Thyroid gland (tissue), 4 donors: ENCODE measurements at regions not wholly inside any gene's neighbourhood (a gene's known extent, or its start where the extent isn't known, plus 50 kb on each side); places are given as distances from the start of the nearest gene placed in this dataset.

Source experiments
- DNase-seq, 2 donors: peaks; one replicate each; pipeline ENCODE4 v3.0.0-alpha.2; 2019
- H3K27ac ChIP-seq, 3 donors: fragments of 200-600 bp; sonication (generic); 1 replicate in 2 of 3; 2 replicates in 1 of 3; pipeline ENCODE4 v1.5.1; 2016 to 2019; ENCODE audit warnings: mild to moderate bottlenecking in 1 of 3, moderate library complexity in 1 of 3
- H3K27me3 ChIP-seq: fragments of 200-600 bp; sonication (generic); one replicate; pipeline ENCODE4 v1.5.1; 2019
- H3K36me3 ChIP-seq, 2 donors: fragments of 200-600 bp; sonication (generic); one replicate each; pipeline ENCODE4 v1.5.1; 2016 to 2019
- H3K4me1 ChIP-seq, 2 donors: fragments of 200-600 bp; sonication (generic); one replicate each; pipeline ENCODE4 v1.5.1; 2017 to 2019
- H3K4me3 ChIP-seq, 3 donors: fragments of 200-600 bp; sonication (generic); replicated peaks in 1 of 3; 1 replicate in 2 of 3; 2 replicates in 1 of 3; pipeline ENCODE4 v1.5.1; 2016; ENCODE audit warnings: mild to moderate bottlenecking in 1 of 3
- H3K9me3 ChIP-seq: fragments of 200-600 bp; sonication (generic); one replicate; pipeline ENCODE4 v1.5.1; 2017
- POLR2A ChIP-seq, 2 donors: fragments of 450-650 bp; IDR thresholded peaks; one replicate each; pipeline ENCODE4 v1.6.1; 2017; ENCODE audit warnings: antibody characterized with exemption in 2 of 2, mild to moderate bottlenecking in 2 of 2, moderate library complexity in 1 of 2
- WGBS, 2 donors: methylation state at CpG; one replicate each; pipeline ENCODE4 v1.1.5; 2017; 5-methylcytosine and 5-hydroxymethylcytosine counted together
- intact Hi-C: fragments of 100-400 bp; cut with DNase I; formaldehyde crosslinking; loops from one replicate; pipeline ENCODE4 v1.15.1; 2023
- TF ChIP-seq, protein P1 (sequence below), 6 experiments: fragments of 200-600 bp in 3 of 6; fragments of 450-650 bp in 3 of 6; sonication (generic) in 3 of 6; IDR thresholded peaks; one replicate each; pipeline ENCODE4 v1.5.1; 2016 to 2019; ENCODE audit warnings: antibody characterized with exemption in 6 of 6, mild to moderate bottlenecking in 2 of 6, inconsistent platforms in 1 of 6, moderate library complexity in 1 of 6

DNA sequence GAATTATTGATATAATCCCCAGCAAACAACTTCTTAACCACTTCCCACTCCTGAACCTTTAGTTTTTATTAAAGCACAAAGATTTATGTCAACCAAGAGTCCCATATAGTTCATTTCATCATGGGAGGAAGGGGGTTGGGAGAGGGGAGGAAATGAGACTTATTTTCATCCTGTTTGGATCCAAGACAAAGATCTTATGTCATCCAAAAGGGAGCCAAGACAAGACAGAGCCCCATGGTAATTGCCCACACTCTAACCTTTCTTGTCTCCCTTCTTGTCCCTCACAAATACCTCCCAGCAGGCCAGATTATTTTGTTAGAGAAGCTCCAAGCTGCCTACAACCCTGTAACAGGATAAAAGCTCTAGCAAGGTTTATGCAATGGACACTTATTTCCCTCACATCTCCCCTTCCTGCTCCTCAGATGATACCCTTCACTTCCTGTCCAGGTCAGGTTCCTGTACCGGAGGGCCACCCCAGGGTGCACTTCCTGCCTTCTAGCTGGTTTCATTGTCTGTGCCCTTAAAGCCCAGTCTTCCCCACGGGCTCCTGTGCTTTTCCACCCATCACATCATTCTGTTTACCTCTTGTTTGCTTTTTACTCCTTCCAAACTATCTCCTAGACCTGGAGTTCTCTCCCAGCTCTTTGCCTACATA, 123.7 kb upstream of the MDM1 start:
- intact Hi-C loops, result no loop called here
- no peak for DNase-seq
- Histone ChIP-seq H3K27ac (peak overlapping the region in 1 of 3 donors; percentile 46), H3K4me1 (peaks cover 0 to 17% of the 10 kb centered on the region in 2 donors), H3K36me3 (no peaks in the 10 kb centered on the region), H3K4me3 (no peak overlapping the region), H3K27me3 (no peaks in the 10 kb centered on the region), H3K9me3 (no peaks in the 10 kb centered on the region)
- no peak for TF ChIP-seq POLR2A (IDR thresholded peaks at IDR 0.05)
- TF ChIP-seq, protein P1, sequence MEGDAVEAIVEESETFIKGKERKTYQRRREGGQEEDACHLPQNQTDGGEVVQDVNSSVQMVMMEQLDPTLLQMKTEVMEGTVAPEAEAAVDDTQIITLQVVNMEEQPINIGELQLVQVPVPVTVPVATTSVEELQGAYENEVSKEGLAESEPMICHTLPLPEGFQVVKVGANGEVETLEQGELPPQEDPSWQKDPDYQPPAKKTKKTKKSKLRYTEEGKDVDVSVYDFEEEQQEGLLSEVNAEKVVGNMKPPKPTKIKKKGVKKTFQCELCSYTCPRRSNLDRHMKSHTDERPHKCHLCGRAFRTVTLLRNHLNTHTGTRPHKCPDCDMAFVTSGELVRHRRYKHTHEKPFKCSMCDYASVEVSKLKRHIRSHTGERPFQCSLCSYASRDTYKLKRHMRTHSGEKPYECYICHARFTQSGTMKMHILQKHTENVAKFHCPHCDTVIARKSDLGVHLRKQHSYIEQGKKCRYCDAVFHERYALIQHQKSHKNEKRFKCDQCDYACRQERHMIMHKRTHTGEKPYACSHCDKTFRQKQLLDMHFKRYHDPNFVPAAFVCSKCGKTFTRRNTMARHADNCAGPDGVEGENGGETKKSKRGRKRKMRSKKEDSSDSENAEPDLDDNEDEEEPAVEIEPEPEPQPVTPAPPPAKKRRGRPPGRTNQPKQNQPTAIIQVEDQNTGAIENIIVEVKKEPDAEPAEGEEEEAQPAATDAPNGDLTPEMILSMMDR (IDR thresholded peaks at IDR 0.05), result no peak
- 52 to 62% methylated on average over 2 of the region's 2 CpGs for WGBS, 2 donors

DNA sequence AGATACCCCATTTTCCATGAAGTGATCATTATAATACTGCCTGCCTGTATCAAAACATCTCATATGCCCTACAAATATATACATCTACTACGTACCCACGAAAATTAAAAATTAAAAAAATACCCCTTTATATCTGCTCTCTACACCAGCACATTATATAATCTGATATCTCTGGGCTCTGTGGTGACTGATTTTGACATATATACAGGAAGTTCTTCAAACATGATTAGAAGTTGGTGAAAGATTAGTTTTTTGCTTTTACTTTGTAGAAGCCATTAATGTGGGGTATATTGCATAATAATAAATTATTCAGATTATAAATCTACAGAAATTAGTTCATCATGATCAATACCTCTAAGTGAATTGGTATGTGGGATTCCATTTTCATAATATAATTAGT, 126.7 kb upstream of the MDM1 start:
- Histone ChIP-seq H3K9me3 (no peaks in the 10 kb centered on the region), H3K36me3 (no peaks in the 10 kb centered on the region), H3K27me3 (no peaks in the 10 kb centered on the region), H3K4me3 (no peak overlapping the region), H3K27ac (no peak overlapping the region), H3K4me1 (peaks cover 0 to 11% of the 10 kb centered on the region in 2 donors)
- DNase-seq, result no peak
- TF ChIP-seq POLR2A (IDR thresholded peaks at IDR 0.05), result no peak
- TF ChIP-seq, protein P1 (IDR thresholded peaks at IDR 0.05), result no peak
- intact Hi-C loops, result no loop called here
- 95 to 97% methylated on average over 2 of the region's 2 CpGs for WGBS, 2 donors

DNA sequence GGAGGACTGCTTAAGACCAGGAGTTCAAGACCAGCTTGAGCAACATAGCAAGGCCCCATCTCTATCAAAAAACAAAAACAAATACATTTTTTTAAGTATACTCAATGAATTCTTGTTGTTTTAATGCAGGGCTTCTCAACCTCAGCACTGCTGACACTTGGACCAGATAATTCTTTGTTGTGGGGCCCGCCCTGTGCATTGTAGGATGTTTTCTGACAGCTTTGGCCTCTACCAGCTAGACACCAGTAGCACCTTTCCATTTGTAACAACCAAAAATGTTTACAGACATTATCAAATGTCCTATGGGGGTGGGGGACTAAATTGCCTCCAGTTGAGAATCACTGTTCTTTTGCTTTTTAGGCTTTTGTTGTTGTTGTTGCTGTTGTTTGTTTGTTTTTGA, 128.1 kb upstream of the MDM1 start:
- no peak overlapping the region for H3K27ac ChIP-seq
- no peaks in the 10 kb centered on the region for H3K36me3 ChIP-seq
- no peaks in the 10 kb centered on the region for H3K9me3 ChIP-seq
- no peak for DNase-seq
- intact Hi-C loops, result no loop called here
- H3K4me1 ChIP-seq, result peaks cover 0 to 9% of the 10 kb centered on the region in 2 donors
- TF ChIP-seq, protein P1 (IDR thresholded peaks at IDR 0.05), result no peak
- TF ChIP-seq POLR2A (IDR thresholded peaks at IDR 0.05), result no peak
- 94 to 100% methylated on average over 1 of the region's 1 CpG for WGBS, 2 donors
- H3K4me3 ChIP-seq, result no peak overlapping the region
- no peaks in the 10 kb centered on the region for H3K27me3 ChIP-seq

DNA sequence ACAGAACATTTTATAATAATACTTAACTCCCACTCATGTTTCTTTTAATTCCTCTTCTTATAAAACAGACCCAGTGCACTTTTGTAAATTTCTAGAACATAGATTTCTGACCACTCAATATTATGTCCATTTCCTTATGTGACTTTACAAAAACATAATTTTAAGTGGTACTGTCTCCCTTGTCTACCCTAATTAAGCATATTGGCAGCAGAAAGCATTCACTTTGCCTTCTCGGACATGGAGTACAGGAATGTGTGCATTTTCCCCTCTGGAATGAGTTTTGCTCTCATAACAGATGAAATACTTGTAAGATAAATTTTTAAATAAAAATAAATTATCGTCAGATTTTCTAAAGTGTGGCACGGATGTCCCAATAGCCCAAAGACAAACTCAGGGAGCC, 129.5 kb upstream of the MDM1 start:
- Histone ChIP-seq H3K27ac (no peak overlapping the region), H3K9me3 (no peaks in the 10 kb centered on the region), H3K4me1 (no peaks in the 10 kb centered on the region), H3K36me3 (no peaks in the 10 kb centered on the region), H3K4me3 (no peak overlapping the region), H3K27me3 (no peaks in the 10 kb centered on the region)
- WGBS, 2 donors, result 81 to 83% methylated on average over 3 of the region's 3 CpGs
- intact Hi-C loops, result no loop called here
- no peak for TF ChIP-seq POLR2A (IDR thresholded peaks at IDR 0.05)
- TF ChIP-seq, protein P1 (IDR thresholded peaks at IDR 0.05), result no peak
- no peak for DNase-seq

DNA sequence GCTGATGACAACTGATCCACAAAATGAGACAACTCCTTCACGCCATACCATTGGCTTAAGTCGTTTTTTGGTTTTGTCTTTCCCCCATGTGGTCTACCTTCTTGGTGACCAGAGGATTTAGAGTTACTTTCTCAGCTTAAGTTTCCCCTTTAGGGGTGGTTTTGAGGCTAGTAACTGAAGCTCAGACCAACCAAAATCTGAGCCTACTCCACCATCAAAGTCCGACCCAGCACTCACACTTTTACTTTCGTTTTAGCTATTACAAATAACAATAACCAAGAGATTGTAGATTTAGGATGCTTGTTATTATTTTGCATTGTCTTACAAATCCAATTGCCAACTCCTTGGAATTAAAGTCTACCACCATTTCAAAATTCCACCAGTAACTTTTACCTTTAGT, 130.6 kb upstream of the MDM1 start:
- H3K9me3 ChIP-seq, result no peaks in the 10 kb centered on the region
- TF ChIP-seq POLR2A (IDR thresholded peaks at IDR 0.05), result no peak
- TF ChIP-seq, protein P1 (IDR thresholded peaks at IDR 0.05), result no peak
- no peak overlapping the region for H3K27ac ChIP-seq
- no peaks in the 10 kb centered on the region for H3K36me3 ChIP-seq
- 84 to 90% methylated on average over 4 of the region's 4 CpGs for WGBS, 2 donors
- H3K4me3 ChIP-seq, result no peak overlapping the region
- intact Hi-C loops, result no loop called here
- DNase-seq, result no peak
- H3K4me1 ChIP-seq, result no peaks in the 10 kb centered on the region
- no peaks in the 10 kb centered on the region for H3K27me3 ChIP-seq
